ENCODE measurements at regions not wholly inside any gene's neighbourhood (a gene's known extent, or its start where the extent isn't known, plus 50 kb on each side); places are given as distances from the start of the nearest gene placed in this dataset.

DNA sequence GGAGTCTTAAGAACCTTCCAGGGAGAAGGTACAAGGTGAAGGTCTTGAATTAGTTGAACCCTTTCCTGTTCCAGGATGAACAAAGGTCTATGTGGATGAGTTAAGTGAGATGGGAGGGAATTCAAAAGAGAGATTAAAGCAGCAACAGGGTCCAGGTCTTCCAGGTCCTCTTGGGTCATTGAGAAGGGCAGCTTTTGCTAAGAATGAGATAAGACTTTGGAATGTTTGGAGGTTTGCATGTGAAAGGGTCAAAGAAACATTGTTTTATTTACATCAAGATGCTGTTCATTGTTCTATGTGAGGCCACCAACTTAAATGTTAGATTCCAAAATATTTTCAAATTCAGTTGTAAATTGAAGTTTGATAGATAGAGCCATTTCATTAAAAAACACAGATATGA is 463.9 kb downstream of the ANXA1 start:
- no peak overlapping the region for H3K4me3 ChIP-seq (ENCODE audit: low read depth, low read length)
- TF ChIP-seq, protein P1, sequence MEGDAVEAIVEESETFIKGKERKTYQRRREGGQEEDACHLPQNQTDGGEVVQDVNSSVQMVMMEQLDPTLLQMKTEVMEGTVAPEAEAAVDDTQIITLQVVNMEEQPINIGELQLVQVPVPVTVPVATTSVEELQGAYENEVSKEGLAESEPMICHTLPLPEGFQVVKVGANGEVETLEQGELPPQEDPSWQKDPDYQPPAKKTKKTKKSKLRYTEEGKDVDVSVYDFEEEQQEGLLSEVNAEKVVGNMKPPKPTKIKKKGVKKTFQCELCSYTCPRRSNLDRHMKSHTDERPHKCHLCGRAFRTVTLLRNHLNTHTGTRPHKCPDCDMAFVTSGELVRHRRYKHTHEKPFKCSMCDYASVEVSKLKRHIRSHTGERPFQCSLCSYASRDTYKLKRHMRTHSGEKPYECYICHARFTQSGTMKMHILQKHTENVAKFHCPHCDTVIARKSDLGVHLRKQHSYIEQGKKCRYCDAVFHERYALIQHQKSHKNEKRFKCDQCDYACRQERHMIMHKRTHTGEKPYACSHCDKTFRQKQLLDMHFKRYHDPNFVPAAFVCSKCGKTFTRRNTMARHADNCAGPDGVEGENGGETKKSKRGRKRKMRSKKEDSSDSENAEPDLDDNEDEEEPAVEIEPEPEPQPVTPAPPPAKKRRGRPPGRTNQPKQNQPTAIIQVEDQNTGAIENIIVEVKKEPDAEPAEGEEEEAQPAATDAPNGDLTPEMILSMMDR (IDR thresholded peaks at IDR 0.05; ENCODE audit: borderline replicate concordance, insufficient read depth, low read depth, low read length), result no peak

DNA sequence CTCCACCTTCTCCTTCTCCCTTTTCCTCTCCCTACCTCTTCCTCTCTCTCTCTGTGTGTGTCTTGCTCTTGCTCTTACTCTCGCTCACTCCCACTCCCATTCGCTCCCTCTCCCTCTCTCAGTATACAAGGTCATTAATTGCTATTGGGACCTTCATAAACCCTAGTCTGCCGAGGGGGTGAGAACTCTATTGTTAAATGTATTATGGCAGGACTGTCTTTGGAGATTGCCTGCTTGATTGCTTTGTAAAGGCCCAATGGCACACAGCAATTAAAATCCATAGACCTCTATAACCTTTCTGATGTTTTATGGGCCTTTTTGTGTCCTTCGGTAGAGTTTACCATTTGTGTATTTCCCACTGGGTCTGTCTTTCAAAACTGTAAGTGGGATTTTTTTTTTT is 465.9 kb downstream of the ANXA1 start:
- TF ChIP-seq, protein P1 (IDR thresholded peaks at IDR 0.05; ENCODE audit: borderline replicate concordance, insufficient read depth, low read depth, low read length), result no peak
- H3K4me3 ChIP-seq (ENCODE audit: low read depth, low read length), result no peak overlapping the region

DNA sequence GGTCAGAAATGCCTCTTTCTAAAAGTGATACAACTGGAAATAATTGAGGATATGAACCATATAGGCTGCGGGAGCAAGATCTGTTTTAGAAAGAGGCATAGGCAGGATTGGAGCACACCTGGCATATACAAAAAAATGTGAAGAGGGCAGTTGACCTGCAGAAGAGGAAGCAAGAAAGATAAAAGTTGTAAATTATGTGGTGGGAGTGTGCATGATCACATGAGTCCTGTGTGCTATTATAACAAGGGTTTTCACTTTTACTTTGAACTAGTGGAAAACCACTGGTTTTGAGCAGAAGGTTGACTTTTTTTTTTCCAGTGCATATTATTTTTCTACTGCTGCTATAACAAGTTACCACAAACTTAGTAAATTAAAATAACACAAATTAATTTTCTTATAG is 489.3 kb downstream of the ANXA1 start:
- no peak overlapping the region for H3K4me3 ChIP-seq (ENCODE audit: low read depth, low read length)
- TF ChIP-seq, protein P1 (IDR thresholded peaks at IDR 0.05; ENCODE audit: borderline replicate concordance, insufficient read depth, low read depth, low read length), result no peak

DNA sequence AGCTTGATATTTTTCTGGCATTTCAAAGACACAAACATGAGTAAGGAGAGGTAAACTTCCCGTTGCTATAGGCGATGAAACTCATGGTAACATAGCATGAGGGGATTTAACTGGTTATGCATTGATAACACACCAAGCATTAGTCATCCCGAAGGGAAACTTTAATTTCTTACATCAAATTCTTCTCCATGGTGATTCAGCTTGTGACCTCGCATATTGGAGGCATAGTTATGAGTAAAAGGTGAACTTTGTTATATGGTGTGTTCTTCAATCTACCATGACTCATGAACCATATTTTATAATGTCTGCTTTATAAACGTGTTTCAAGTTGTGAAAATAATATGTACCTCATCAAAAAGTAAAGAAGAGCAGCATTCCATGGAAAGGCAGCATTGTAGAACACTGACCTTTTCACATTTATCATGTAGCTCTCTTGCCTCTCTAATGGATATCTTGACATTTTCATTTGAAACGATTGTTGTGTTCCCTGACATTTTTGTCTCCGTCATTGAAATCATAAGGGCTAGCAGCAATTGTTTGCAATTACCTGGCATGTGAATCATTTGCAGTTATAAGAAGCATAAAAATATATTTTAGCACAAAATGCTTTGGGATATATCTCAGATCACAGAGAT is 491.8 kb downstream of the ANXA1 start:
- H3K4me3 ChIP-seq (ENCODE audit: low read depth, low read length), result no peak overlapping the region
- TF ChIP-seq, protein P1 (IDR thresholded peaks at IDR 0.05; ENCODE audit: borderline replicate concordance, insufficient read depth, low read depth, low read length), result no peak

DNA sequence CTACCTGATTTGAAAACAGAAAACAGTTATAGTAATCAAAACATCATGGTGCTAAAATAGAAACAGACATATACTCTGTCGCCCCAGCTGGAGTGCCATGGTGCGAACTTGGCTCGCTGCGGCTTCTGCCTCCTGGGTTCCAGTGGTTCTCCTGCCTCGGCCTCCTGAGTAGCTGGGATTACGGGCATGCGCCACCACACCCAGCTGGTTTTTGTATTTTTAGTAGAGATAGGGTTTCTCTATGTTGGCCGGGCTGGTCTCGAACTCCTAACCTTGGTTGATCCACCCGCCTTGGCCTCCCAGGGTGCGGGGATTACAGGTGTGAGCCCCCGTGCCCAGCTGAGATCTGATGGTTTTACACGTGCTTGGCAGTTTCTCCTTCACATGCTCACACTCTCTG is 495.9 kb downstream of the ANXA1 start:
- TF ChIP-seq, protein P1 (IDR thresholded peaks at IDR 0.05; ENCODE audit: borderline replicate concordance, insufficient read depth, low read depth, low read length), result no peak
- no peak overlapping the region for H3K4me3 ChIP-seq (ENCODE audit: low read depth, low read length)

DNA sequence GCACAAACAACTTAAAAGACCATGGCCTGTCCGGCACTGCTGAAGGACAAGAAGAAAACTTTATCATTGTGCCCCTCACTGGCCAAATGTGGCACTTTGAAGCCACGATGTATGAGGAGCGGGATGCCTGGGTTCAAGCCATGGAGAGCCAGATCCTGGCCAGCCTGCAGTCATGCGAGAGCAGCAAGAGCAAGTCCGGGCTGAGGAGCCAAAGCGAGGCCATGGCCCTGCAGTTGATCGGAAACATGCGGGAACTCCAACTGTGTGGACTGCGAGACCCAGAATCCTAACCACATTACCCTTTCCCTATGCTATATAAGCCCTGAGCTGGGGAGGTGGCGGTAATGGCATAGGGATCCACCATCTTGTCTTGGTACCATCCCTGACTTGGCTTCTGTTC is 497.9 kb downstream of the ANXA1 start:
- TF ChIP-seq, protein P1 (IDR thresholded peaks at IDR 0.05; ENCODE audit: borderline replicate concordance, insufficient read depth, low read depth, low read length), result no peak
- H3K4me3 ChIP-seq (ENCODE audit: low read depth, low read length), result no peak overlapping the region

DNA sequence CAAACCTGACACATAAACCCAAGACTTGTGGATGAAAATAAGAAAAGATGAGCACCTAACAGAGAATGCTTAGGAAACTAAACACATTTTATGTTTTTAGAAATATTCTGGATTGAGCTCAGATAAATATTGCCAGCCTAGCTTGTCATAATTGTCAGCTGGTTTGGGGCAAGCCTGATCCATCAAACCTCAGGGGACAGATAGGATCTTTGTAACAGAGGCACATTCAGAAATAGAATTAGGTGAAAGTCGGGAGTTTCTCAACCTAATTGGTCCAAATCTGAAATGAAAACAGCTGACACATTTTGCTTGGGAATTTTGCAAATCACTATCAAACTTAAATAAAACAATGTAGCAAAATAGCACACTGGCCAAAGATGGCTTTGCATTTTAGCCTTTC is 503.7 kb downstream of the ANXA1 start:
- TF ChIP-seq, protein P1 (IDR thresholded peaks at IDR 0.05; ENCODE audit: borderline replicate concordance, insufficient read depth, low read depth, low read length), result no peak
- no peak overlapping the region for H3K4me3 ChIP-seq (ENCODE audit: low read depth, low read length)

Measured in GM12875 (cell line).